Suprapubic skin (tissue), 3 donors: ENCODE measurements at regions not wholly inside any gene's neighbourhood (a gene's known extent, or its start where the extent isn't known, plus 50 kb on each side); places are given as distances from the start of the nearest gene placed in this dataset.

Experiments
- POLR2A ChIP-seq, 2 donors: fragments of 450-650 bp; IDR thresholded peaks; one replicate each; pipeline ENCODE4 v1.6.1; 2017; ENCODE audit warnings: antibody characterized with exemption in 2 of 2, mild to moderate bottlenecking in 2 of 2, moderate library complexity in 2 of 2
- TF ChIP-seq, protein P1 (sequence below), 2 donors: fragments of 200-600 bp in 1 of 2; fragments of 450-650 bp in 1 of 2; sonication (generic) in 1 of 2; IDR thresholded peaks; one replicate each; pipeline ENCODE4 v1.5.1; 2016 to 2019; ENCODE audit warnings: antibody characterized with exemption in 2 of 2, mild to moderate bottlenecking in 1 of 2, moderate library complexity in 1 of 2

GRCh38 chr4:18611026-18611425 is 589.5 kb upstream of the LCORL start:
- TF ChIP-seq, protein P1, sequence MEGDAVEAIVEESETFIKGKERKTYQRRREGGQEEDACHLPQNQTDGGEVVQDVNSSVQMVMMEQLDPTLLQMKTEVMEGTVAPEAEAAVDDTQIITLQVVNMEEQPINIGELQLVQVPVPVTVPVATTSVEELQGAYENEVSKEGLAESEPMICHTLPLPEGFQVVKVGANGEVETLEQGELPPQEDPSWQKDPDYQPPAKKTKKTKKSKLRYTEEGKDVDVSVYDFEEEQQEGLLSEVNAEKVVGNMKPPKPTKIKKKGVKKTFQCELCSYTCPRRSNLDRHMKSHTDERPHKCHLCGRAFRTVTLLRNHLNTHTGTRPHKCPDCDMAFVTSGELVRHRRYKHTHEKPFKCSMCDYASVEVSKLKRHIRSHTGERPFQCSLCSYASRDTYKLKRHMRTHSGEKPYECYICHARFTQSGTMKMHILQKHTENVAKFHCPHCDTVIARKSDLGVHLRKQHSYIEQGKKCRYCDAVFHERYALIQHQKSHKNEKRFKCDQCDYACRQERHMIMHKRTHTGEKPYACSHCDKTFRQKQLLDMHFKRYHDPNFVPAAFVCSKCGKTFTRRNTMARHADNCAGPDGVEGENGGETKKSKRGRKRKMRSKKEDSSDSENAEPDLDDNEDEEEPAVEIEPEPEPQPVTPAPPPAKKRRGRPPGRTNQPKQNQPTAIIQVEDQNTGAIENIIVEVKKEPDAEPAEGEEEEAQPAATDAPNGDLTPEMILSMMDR (IDR thresholded peaks at IDR 0.05), result no peak
- no peak for TF ChIP-seq POLR2A (IDR thresholded peaks at IDR 0.05)
